GM10248 (cell line): ENCODE measurements at regions not wholly inside any gene's neighbourhood (a gene's known extent, or its start where the extent isn't known, plus 50 kb on each side); places are given as distances from the start of the nearest gene placed in this dataset.

Experiments used
- CTCF ChIA-PET: fragments of 300-600 bp; sonication (Branson Sonifier 250); formaldehyde crosslinking; extraction: SDS; loops from one replicate; lab custom pipeline; 2021; ENCODE audit warnings: antibody characterized with exemption; lab: Yijun Ruan, JAX
- POLR2A ChIA-PET: fragments of 350-650 bp; sonication (Branson Sonifier 250); formaldehyde crosslinking; extraction: SDS; loops from one replicate; lab custom pipeline; 2020; ENCODE audit warnings: antibody characterized with exemption; lab: Yijun Ruan, JAX
- DNase-seq: peaks from one replicate; pipeline ENCODE4 v3.0.0; 2012; ENCODE audit errors: extremely low spot score
- TF ChIP-seq, protein P1 (sequence below): IDR thresholded peaks from 2 replicates; pipeline ENCODE4 v1.5.1; 2012; ENCODE audit warnings: mild to moderate bottlenecking, low read depth; ENCODE audit errors: extremely low read depth, missing control alignments, control extremely low read depth

DNA sequence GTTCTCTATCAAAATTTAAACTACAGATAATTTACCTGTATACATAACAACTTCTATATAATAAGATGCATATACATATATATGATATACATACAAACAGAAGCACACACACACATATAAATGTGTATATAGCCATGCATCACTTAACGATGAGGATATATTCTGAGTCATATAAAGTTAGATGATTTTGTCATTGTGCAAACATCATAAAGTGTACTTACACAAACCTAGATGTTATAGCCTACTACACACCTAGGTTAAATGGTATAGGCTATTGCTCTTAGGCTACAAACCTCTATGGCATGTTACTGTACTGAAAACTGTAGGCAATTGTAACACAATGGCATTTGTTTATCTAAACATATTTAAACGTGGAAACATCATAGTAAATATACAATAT, 937.6 kb upstream of the KCND2 start:
- no peak for DNase-seq
- POLR2A ChIA-PET = no interaction called here
- CTCF ChIA-PET = interaction anchor here (1.2 kb wide), 1 partner anchor 10 kb away, joined by 3 read pairs; no protein-coding TSS in a partner anchor
- TF ChIP-seq, protein P1, sequence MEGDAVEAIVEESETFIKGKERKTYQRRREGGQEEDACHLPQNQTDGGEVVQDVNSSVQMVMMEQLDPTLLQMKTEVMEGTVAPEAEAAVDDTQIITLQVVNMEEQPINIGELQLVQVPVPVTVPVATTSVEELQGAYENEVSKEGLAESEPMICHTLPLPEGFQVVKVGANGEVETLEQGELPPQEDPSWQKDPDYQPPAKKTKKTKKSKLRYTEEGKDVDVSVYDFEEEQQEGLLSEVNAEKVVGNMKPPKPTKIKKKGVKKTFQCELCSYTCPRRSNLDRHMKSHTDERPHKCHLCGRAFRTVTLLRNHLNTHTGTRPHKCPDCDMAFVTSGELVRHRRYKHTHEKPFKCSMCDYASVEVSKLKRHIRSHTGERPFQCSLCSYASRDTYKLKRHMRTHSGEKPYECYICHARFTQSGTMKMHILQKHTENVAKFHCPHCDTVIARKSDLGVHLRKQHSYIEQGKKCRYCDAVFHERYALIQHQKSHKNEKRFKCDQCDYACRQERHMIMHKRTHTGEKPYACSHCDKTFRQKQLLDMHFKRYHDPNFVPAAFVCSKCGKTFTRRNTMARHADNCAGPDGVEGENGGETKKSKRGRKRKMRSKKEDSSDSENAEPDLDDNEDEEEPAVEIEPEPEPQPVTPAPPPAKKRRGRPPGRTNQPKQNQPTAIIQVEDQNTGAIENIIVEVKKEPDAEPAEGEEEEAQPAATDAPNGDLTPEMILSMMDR = no peak

DNA sequence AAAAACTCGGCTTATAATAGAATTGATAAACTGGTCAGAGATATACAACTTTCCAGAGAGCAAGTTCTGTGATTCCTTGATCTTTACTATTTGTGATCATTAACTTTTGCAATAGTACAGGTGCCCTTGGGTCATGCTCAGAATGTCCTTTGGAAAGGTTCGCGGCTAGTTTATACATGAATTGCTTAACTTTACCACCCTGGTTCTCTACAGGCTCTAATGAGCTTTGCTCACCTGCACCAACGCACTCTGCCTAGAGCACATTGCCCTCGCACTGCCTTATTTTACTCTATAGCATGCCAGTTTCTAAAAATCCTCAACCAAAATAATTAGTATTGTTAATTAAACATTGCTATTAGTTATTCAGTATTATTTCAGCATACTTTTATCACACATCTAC, 931.2 kb upstream of the KCND2 start:
- TF ChIP-seq, protein P1 = no peak
- POLR2A ChIA-PET = no interaction called here

DNA sequence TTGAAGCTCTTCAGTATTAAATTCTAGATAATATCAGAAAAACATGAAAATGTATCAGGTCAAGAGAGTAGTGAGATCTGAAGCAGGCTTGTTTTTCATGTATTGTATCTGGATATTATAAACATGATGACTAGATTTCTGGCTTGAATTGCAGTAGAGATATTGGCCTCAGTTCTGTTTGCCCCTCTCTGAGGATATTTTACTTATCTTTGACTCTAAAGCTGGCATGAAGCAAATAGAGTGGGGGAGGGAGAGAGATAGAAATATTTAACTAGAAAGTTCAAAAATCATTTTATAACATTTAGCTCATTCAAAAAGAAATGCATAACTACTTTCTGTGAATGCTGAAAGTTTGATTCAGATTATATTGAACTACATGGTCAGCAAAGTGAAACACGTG, 929.7 kb upstream of the KCND2 start:
- DNase-seq = no peak
- TF ChIP-seq, protein P1 = no peak
- ChIA-PET POLR2A (no interaction called here), CTCF (interaction anchor here (1.4 kb wide), 1 partner anchor 16 kb away, joined by 3 read pairs; no protein-coding TSS in a partner anchor)

More for the DNA sequence above, 931.2 kb upstream of the KCND2 start:
- no peak for DNase-seq
- CTCF ChIA-PET = interaction anchor here (0.8 kb wide), 1 partner anchor 13 kb away, joined by 3 read pairs; no protein-coding TSS in a partner anchor

DNA sequence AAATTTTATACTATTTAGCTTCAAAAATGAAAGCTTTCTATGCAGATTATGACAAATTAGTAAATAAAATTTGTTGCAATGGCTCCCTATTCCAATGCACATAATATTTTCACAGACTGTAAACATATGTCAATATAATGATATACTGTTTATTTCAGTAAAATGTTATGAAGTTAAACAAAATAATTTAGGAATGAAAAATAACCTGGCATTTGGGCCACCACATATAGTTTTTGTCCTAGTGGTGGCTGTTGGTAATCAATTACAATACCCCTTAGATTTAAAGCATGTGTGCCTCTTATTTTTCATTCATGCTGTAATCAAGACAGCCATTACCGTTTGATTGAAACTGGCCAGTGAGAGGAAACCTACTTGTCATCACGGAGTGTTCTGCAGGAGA, 928.5 kb upstream of the KCND2 start:
- CTCF ChIA-PET = interaction anchor here (1.4 kb wide), 1 partner anchor 17 kb away, joined by 3 read pairs; no protein-coding TSS in a partner anchor
- no peak for DNase-seq
- TF ChIP-seq, protein P1 = no peak
- POLR2A ChIA-PET = no interaction called here

DNA sequence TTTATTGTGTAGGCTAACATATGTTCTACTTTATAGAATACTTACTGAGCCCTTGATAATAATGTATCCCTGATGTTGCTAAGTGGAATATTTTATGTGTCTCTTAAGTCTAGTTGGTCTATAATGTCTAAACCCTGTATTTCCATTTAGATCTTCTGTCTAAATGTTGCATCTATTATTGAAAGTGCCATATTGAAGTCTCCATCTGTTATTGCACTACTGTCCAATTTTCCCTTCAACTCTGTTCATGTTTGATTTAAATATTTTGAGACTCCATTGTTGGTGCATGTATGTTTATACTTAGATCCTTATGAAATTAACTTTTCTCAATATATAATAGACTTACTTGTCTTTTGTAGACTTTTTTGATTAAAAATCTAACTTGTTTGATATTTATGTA, 924.5 kb upstream of the KCND2 start:
- ChIA-PET POLR2A (no interaction called here), CTCF (no interaction called here)
- TF ChIP-seq, protein P1 = no peak
- no peak for DNase-seq

DNA sequence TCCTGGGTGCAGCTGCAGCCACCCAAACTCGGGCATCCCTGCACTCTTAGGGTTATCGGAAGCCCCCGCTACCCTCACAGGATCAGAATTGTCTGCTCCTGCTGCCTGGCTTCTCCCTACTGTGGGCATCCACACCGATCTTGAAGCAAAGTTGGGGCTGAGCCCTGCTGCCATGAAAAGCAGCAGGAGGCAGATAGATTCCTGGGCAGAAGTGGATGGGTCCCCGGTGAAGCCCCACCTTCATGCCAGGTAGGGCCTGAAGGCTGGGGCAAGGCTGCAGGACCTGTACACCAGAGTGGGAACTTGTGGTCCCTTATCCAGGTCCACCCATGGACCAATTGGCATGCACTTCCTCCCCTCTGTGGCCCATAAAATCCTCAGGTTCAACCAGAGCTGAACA, 922.6 kb upstream of the KCND2 start:
- TF ChIP-seq, protein P1 = no peak
- ChIA-PET CTCF (interaction anchor here (1.3 kb wide), 1 partner anchor 10 kb away, joined by 4 read pairs; no protein-coding TSS in a partner anchor), POLR2A (no interaction called here)
- no peak for DNase-seq
